GM21576 (cell line): ENCODE measurements at regions not wholly inside any gene's neighbourhood (a gene's known extent, or its start where the extent isn't known, plus 50 kb on each side); places are given as distances from the start of the nearest gene placed in this dataset.
"Not testable (repeated sequence)": the region's sequence is repeated elsewhere in the genome, so short reads cannot be mapped to it uniquely, and the experiment has no call there.

ENCODE experiments used
- ATAC-seq: cut with Tn5 transposase; IDR thresholded peaks from one replicate; pipeline ENCODE4 v1.9.1; 2021; ENCODE audit warnings: mild to moderate bottlenecking, moderate library complexity; ENCODE audit not compliant: unreplicated experiment

DNA sequence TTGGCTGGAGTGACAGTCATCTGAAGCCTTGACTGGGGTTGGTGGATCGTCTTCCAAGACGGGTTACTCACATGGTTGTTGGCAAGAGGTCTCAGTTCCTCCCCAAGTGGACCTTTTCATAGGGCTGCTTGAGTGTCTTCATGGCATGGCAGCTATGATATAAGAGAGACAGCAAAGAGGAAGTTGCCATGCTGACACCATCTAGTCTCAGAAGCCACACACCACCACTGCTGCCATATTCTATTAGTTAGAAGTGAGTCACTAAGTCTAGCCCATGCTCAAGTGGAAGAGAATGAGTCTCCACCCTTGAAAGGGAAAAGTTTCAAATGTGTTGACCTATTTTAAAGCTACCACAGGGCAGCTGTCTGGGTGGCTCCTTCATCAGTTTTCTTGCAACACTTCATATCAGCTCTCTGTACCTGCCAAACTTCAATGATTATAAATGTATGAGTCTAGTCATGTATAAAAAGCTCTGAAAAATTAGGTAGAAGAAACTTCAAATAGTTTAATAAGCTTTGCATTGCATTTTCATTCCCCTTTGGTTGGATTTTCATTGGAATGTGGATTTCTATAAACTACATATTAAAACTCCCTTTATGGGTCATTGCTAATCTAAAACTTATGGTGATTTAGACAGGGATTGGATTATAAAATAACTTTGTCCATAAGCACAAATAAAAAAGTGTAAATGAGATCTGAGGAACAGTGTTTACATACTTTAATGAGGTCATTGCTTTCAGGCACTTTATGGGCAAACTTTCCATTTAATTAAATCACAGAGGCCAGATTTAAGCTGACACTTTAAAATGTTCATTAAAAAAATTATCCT, 68.0 kb upstream of the ATXN3L start:
- no peak for ATAC-seq

DNA sequence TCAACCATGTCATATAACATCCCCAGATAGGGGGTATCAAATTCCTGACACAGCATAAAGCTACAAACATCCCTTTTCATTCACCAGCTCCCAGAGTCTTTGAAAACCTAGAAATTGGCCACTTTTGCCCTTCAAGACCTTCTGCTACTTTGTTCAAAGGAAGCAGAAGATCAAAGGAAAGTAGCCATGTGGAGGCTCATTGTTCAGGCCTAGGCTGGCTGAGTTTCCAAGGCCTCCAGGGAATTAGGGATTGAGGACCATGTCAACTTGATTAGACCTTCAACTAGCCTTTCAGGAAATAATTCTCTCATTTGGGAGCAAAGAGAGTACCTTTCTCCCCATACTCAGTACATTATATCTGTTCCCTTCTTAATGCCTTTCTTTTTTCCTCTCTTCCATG, 66.8 kb upstream of the ATXN3L start:
- ATAC-seq = no peak

DNA sequence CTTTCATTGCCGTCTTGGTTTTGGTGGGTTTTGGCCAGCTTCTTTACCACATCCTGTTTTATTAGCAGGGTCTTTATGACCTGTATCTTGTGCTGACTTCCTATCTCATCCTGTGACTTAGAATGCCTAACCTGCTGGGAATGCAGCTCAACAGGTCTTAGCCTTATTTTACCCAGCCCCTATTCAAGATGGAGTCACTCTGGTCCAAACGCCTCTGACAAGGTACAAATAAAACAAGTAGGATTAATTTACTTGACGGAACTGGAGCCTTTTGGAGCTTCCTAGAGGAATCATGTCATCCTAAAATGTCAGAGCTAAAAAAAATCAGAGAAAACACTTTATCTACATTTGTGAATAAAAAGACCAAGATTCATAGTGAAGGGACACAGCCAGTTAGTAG, 66.2 kb upstream of the ATXN3L start:
- ATAC-seq = no peak

DNA sequence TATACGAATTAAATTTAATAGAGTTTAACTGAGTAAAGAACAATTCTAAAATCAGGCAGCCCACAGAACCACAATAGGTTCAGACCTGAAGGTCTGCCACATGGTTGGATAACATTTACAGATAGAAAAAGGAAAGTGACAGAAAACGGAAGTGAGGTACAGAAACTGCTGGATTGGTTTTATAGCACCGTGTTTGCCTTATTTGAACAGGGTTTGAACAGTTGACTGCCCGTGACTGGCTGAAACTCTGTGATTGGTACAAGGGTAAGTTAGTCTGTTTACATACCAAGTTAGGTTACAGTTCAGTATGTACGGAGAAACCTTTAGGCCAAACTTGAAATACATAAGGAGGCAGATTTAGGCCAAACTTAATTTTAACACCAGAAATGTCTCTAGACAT, 64.1 kb upstream of the ATXN3L start:
- no peak for ATAC-seq

DNA sequence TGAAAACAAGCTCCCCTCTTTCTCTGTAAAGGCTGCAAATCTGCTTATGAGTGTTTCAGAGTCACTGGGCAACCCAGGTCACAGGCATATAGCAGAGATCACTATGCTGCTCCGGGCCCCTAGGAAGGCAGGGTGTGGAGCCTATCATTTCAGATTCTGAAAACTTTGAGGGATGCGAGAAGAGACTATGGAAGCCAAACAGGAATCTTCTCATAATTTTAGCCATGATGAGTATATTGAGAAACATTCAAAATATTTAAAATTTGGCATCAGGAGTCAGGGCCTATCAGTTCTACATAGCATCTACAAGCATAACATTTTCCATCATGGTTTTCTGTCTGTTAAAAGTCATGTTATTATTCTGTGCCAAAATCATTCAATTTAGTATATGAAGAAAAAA, 61.7 kb upstream of the ATXN3L start:
- no peak for ATAC-seq

DNA sequence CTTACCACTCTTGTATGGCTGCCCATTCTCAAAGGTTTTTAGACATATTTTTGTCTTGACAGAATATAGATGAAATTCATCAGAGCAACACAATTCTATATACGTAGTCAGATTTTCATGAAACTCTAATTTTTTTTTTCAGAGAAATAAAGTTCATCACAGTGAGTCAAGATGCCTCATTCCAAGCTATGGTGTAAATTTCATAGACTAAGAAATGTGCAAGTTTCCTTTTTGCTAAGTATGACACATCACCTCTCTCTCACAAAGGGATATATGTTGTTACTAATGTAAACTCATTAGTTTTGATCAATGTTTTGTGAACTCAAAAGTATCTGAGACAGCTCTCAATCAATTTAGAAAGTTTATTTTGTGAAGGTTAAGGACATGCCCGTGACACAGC, 60.4 kb upstream of the ATXN3L start:
- ATAC-seq = no peak

DNA sequence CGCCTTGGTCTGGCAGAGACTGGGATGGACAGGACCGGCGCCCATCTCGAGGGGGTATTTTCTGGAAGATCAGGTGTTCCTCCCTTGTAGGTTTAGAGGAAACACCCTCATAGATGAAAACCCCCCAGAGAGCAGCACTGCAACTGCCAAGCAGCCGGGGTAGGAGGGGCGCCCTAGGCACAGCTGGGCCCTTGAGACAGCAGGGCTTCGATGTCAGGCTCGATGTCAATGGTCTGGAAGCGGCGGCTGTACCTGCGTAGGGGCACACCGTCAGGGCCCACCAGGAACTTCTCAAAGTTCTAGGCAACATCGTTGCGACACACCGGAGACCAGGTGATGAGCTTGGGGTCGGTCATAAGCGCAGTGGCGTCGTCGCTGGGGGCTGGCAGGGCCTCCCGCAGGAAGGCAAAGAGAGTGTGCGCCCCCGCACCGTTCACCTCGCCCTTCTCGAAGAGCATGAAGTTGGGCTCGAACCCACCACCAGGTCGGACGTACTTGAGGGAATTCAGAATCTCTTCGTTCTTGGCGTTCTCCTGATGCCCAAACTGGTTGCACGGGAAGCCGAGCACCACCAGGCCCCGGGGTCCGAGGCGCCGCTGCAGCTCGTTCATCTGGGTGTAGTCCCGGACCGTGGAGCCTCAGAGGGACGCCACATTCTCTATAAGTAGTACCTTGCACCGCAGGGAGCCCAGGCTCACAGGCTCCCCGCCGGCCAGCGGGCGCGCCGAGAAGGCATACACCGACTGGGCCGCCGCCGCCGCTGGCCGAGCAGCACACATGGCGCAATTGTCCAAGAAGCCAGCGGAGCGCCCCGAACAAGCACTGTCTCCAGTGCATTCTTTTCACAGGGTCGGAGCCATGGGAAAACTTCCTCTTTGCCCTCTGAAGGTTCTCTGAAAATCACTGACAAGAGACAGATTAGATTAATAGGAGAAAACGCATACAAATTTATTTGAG, 59.0 kb upstream of the ATXN3L start:
- not testable (repeated sequence) for ATAC-seq

DNA sequence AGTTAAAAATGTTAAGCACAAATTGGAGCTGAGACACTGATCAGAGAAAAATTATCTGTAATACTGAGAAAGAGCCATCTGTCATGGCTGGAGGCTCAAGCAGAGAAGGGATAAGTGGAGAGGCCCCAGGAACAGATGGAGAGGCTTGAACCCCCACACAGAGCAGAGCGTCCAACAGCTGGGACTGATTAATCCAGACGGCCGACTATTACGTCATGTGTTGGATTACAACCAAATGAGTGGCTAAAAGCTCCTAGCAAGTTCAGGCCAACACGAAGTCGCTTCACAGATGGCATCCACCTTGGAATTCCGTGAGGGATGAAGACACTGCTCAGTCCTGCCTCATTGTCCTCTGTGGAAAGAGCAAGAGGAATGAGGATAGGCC, 57.7 kb upstream of the ATXN3L start:
- no peak for ATAC-seq

DNA sequence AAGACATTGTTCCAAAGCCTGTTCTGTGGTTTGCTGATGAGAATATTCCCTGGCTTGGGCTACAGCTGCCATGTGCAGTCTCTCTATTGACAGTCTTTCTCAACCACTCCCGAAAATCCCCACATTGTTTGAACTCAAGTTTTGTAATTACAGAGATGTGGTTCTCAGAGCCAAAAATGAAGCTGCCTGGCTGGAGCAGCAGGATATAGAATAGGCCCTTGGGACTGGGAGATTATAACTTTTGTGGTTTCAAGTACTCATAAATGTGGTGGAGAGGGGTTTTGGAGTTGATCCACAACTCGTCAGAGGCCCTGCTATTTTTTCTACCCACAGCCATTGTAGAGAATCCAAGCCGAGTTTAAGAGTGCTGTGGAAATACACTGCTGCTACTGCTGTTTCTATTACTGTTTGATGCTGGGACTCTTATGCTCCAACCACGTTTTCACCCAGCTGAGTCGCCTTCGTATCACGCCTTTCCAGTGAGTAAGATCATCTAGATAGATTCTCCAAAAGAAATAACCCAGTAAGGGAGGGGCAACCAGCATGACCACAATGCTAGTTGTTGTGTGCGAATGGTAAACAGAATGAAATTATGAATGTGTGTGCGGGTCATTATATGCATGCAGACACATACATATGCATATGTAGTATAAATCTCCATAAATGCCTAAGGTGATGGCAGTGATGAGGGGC, 57.1 kb upstream of the ATXN3L start:
- no peak for ATAC-seq

DNA sequence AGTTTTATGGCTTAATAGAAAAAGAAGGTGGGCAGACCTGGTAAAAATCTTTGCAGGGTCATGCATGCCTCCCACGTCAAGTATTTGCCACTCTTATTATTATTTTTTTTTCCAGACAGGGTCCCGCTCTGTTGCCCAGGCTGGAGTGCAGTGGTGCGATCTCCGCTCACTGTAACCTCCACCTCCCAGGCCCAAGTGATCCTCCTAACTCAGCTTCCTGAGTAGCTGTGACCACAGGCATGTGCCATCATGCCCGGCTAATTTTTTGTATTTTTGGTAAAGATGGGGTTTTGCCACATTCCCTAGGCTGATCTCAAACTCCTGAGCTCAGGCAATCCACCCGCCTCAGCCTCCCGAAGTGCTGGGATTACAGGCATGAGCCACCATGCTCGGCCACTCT, 55.7 kb upstream of the ATXN3L start:
- ATAC-seq = not testable (repeated sequence)

DNA sequence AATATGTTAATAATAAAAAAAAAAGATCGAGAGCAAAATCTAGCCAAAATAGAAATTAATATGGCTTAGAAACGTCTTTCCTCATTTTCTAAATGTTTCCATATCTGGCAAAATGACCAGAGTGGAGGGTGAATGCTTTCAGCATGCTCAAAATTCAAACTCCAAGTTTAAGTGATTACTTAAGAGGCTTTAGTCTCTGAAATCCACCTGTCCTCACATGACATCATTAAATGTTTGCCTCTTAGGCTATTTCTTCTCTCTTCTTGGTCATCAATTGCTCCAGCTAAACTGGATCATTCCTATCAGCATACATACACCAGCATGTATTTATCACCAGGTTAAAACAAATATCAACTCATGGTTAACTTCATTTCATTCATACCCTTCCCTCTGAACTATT, 54.5 kb upstream of the ATXN3L start:
- ATAC-seq = no peak

DNA sequence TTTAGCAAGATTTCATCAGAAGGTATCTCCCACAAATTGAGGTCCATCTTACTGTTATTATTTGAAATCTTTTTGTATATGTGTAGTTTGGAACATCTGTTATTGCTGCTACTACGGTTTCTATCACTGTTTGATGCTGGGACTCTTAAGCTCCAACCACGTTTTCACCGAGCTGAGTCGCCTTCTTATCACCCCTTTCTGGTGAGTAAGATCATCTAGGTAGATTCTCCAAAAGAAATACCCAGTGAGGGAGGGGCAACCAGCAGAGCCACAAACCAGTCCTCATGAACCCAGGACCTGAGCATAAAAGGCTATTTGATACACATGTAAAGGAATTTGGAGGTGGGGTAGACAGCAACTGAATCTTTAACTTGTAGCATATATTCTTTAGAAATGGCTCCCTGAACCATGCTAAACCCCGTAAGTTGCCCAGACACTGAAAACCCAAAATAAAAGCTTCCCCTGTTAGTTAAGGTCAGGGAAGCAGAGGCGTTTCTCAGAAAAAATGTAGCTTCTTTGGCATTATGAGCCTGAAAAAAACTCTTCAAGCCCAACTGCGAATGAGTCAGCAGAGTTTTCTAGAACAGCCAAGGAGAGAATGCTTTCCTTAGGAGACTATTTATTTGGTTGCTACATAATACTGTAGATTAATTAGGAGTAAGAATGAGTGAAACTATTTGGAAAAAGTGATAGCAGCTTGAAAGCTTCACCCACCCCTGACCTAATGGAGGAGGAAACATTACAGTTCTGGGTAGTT, 53.8 kb upstream of the ATXN3L start:
- ATAC-seq = no peak

DNA sequence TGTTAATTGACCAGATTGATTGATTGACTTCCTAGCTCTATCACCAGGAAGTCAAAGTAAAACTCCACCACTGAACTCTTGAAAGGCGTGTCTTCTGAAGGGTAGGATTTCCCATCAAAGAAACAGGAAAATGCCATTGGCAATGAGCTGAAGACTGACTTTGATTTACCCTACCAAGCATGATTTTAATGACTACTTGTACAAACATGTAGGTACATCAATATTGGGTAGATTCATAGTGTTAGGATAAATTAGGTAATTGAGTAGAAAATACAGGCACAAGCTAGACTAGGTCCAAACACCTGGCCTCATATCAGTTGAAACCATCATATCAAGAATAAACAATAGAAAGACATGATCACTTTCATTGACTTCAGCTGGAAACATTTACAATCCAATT, 53.2 kb upstream of the ATXN3L start:
- no peak for ATAC-seq

DNA sequence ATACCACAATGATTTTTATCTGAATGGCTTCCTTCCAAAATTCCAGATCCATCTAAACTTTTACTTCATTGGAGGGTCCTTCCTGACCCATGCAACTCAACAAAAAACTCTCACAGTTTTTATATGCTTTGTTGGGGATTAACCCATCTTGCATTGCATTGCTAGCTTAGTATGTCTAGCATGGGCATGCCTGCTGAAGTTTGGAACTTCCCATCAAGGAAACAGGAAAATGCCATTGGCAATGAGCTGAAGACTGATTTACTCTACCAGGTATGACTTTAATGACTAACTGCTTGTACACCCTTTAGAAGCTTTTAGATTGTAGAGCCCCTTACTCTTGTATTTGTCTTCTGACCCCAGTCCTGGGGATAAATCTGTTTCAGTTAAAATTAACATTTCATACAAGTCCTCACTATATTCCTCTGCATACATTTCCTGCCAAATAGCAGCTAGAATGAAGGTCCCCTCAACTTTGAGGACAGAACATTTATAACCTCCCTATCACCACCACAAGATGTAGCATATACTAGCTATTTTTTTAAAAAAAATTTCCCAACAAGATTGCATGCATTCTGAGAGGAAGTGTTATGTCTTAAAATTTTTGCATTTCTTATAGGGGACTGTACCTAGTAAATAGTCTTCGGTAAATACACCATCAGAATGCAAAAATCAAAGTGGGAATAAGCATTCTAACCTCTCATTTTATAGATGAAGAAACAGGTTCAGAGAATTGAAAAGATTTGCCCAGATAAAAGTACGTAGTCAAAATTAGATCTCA, 52.5 kb upstream of the ATXN3L start:
- no peak for ATAC-seq

DNA sequence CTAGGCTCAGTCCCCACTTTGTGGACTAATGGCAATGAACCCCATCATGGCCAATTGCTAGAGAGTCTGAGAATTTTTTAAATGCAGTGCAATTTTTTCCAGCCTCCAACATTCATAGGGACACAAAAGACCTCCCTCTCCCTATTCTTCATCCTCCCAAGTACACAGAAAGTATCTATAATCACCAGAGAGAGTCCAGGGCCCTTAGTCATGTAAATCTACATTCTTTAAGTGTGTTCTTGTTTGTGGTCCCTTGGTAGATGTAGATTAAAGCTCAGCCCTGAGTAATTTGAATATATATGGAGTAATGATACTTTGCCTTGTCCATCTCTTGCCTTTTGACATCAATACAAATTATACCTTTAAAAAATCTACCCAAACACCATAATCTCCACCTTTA, 51.3 kb upstream of the ATXN3L start:
- ATAC-seq = no peak

DNA sequence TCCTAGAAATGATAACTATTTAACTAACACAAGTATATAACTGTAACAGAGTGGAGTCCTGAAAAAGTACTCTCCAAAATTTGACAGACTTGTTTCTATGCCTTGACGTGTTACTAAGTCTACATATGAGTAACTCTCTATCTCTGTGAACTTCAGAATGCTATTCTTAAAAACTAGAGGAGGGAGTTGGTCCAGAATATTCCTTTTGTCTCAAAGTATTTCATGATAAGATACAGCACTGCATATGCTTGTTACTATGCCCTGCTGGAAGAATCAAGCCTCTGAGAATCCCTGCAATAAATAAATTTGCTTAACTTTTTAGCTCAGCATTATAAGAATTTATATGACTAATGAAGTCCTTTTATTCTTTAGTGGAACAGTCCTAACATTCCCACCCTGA, 50.9 kb upstream of the ATXN3L start:
- no peak for ATAC-seq
